Activated naive CD4-positive, alpha-beta T cell treated with anti-CD3 and anti-CD28 coated beads for 36 hours (primary cell): ENCODE measurements at regions not wholly inside any gene's neighbourhood (a gene's known extent, or its start where the extent isn't known, plus 50 kb on each side); places are given as distances from the start of the nearest gene placed in this dataset.
"Not testable (repeated sequence)": the region's sequence is repeated elsewhere in the genome, so short reads cannot be mapped to it uniquely, and the experiment has no call there.

Experiments used
- CTCF ChIA-PET: fragments of 350-600 bp; sonication (Branson Sonifier 250); formaldehyde crosslinking; loops from one replicate; lab custom pipeline; 2021; ENCODE audit warnings: antibody characterized with exemption; lab: Charles Lee
- DNase-seq: peaks from one replicate; pipeline ENCODE4 v3.0.0-alpha.2; 2020
- H3K27ac Mint-ChIP-seq: one replicate; pipeline ENCODE4 v1.8.0; 2021; ENCODE audit warnings: mild to moderate bottlenecking, mixed read lengths
- H3K27me3 Mint-ChIP-seq: one replicate; pipeline ENCODE4 v1.8.0; 2021; ENCODE audit warnings: low read depth, mixed read lengths
- H3K36me3 Mint-ChIP-seq: one replicate; pipeline ENCODE4 v1.8.0; 2021; ENCODE audit warnings: low read depth, mixed read lengths
- H3K4me1 Mint-ChIP-seq: one replicate; pipeline ENCODE4 v1.8.0; 2021; ENCODE audit warnings: low read depth, mixed read lengths
- H3K4me3 Mint-ChIP-seq: one replicate; pipeline ENCODE4 v1.8.0; 2021; ENCODE audit warnings: mild to moderate bottlenecking, moderate library complexity, mixed read lengths
- H3K9me3 Mint-ChIP-seq: one replicate; pipeline ENCODE4 v1.8.0; 2021; ENCODE audit warnings: mixed read lengths
- intact Hi-C: fragments of 100-400 bp; cut with micrococcal nuclease; formaldehyde crosslinking; loops from one replicate; pipeline ENCODE4 v1.15.1; 2023

- CTCF ChIA-PET, intact Hi-C loops, H3K36me3 Mint-ChIP-seq: not testable (repeated sequence)
Observed at GRCh38 chr3:78108269-78108961, 1068.5 kb downstream of the ROBO2 start.

GRCh38 chr3:78112291-78113010 lies 1072.6 kb downstream of the ROBO2 start:
- H3K36me3 Mint-ChIP-seq = no peaks in the 10 kb centered on the region
- H3K27ac Mint-ChIP-seq = no peak overlapping the region
- CTCF ChIA-PET = no interaction called here
- intact Hi-C loops = no loop called here
- no peaks in the 10 kb centered on the region for H3K4me1 Mint-ChIP-seq
- H3K9me3 Mint-ChIP-seq = peaks cover 4% of the 10 kb centered on the region
- H3K27me3 Mint-ChIP-seq = no peaks in the 10 kb centered on the region
- H3K4me3 Mint-ChIP-seq = no peak overlapping the region
- no peak for DNase-seq

More at GRCh38 chr3:78108269-78108961, 1068.5 kb downstream of the ROBO2 start:
- not testable (repeated sequence) for H3K4me1 Mint-ChIP-seq, H3K27me3 Mint-ChIP-seq, H3K27ac Mint-ChIP-seq, H3K4me3 Mint-ChIP-seq, DNase-seq, H3K9me3 Mint-ChIP-seq

- H3K27ac Mint-ChIP-seq = no peak overlapping the region
- intact Hi-C loops = no loop called here
- H3K27me3 Mint-ChIP-seq = no peaks in the 10 kb centered on the region
- H3K9me3 Mint-ChIP-seq = peaks cover 6% of the 10 kb centered on the region
- H3K4me1 Mint-ChIP-seq = no peaks in the 10 kb centered on the region
- CTCF ChIA-PET = interaction anchor here (0.6 kb wide), 2 partner anchors 11 to 529 kb away, joined by 3 read pairs; no protein-coding TSS in a partner anchor
- H3K36me3 Mint-ChIP-seq = no peaks in the 10 kb centered on the region
- H3K4me3 Mint-ChIP-seq = no peak overlapping the region
- DNase-seq = no peak
Observed at GRCh38 chr3:78115983-78116382, 1076.1 kb downstream of the ROBO2 start.

GRCh38 chr3:78116874-78117273 lies 1077.0 kb downstream of the ROBO2 start:
- intact Hi-C loops = no loop called here
- no peak overlapping the region for H3K27ac Mint-ChIP-seq
- H3K36me3 Mint-ChIP-seq = no peaks in the 10 kb centered on the region
- DNase-seq = no peak
- no peaks in the 10 kb centered on the region for H3K27me3 Mint-ChIP-seq
- CTCF ChIA-PET = no interaction called here
- H3K9me3 Mint-ChIP-seq = peaks cover 6% of the 10 kb centered on the region
- no peak overlapping the region for H3K4me3 Mint-ChIP-seq
- H3K4me1 Mint-ChIP-seq = no peaks in the 10 kb centered on the region

- Mint-ChIP-seq H3K4me1 (no peaks in the 10 kb centered on the region), H3K27me3 (no peaks in the 10 kb centered on the region), H3K4me3 (no peak overlapping the region), H3K9me3 (peaks cover 16% of the 10 kb centered on the region), H3K36me3 (no peaks in the 10 kb centered on the region), H3K27ac (no peak overlapping the region)
- CTCF ChIA-PET = no interaction called here
- intact Hi-C loops = no loop called here
- DNase-seq = no peak
Observed at GRCh38 chr3:78123058-78123457, 1083.2 kb downstream of the ROBO2 start.

- CTCF ChIA-PET = no interaction called here
- Mint-ChIP-seq H3K9me3 (peaks cover 15% of the 10 kb centered on the region), H3K36me3 (no peaks in the 10 kb centered on the region), H3K4me3 (no peak overlapping the region), H3K27ac (no peak overlapping the region), H3K27me3 (no peaks in the 10 kb centered on the region), H3K4me1 (no peaks in the 10 kb centered on the region)
- intact Hi-C loops = no loop called here
- DNase-seq = no peak
Observed at GRCh38 chr3:78129707-78130106, 1089.8 kb downstream of the ROBO2 start.

GRCh38 chr3:78130741-78131290 lies 1090.9 kb downstream of the ROBO2 start:
- no peaks in the 10 kb centered on the region for H3K36me3 Mint-ChIP-seq
- CTCF ChIA-PET = no interaction called here
- H3K4me3 Mint-ChIP-seq = no peak overlapping the region
- intact Hi-C loops = no loop called here
- H3K27me3 Mint-ChIP-seq = no peaks in the 10 kb centered on the region
- DNase-seq = no peak
- no peak overlapping the region for H3K27ac Mint-ChIP-seq
- H3K4me1 Mint-ChIP-seq = no peaks in the 10 kb centered on the region
- H3K9me3 Mint-ChIP-seq = peaks cover 7% of the 10 kb centered on the region

- Mint-ChIP-seq H3K9me3 (peaks cover 5% of the 10 kb centered on the region), H3K4me1 (no peaks in the 10 kb centered on the region), H3K4me3 (no peak overlapping the region), H3K27me3 (no peaks in the 10 kb centered on the region), H3K36me3 (no peaks in the 10 kb centered on the region), H3K27ac (no peak overlapping the region)
- CTCF ChIA-PET = no interaction called here
- intact Hi-C loops = no loop called here
- no peak for DNase-seq
Observed at GRCh38 chr3:78134496-78134895, 1094.6 kb downstream of the ROBO2 start.

GRCh38 chr3:78139166-78139565 lies 1099.3 kb downstream of the ROBO2 start:
- Mint-ChIP-seq H3K27ac (no peak overlapping the region), H3K9me3 (peaks cover 14% of the 10 kb centered on the region), H3K4me3 (no peak overlapping the region), H3K4me1 (no peaks in the 10 kb centered on the region), H3K27me3 (no peaks in the 10 kb centered on the region), H3K36me3 (no peaks in the 10 kb centered on the region)
- intact Hi-C loops = no loop called here
- DNase-seq = no peak
- CTCF ChIA-PET = no interaction called here

- no peak for DNase-seq
- intact Hi-C loops = no loop called here
- Mint-ChIP-seq H3K27me3 (no peaks in the 10 kb centered on the region), H3K36me3 (no peaks in the 10 kb centered on the region), H3K27ac (no peak overlapping the region), H3K4me3 (no peak overlapping the region), H3K9me3 (peaks cover 16% of the 10 kb centered on the region), H3K4me1 (no peaks in the 10 kb centered on the region)
- CTCF ChIA-PET = no interaction called here
Observed at GRCh38 chr3:78140274-78140673, 1100.4 kb downstream of the ROBO2 start.

- H3K27ac Mint-ChIP-seq = no peak overlapping the region
- intact Hi-C loops = no loop called here
- CTCF ChIA-PET = no interaction called here
- H3K4me1 Mint-ChIP-seq = no peaks in the 10 kb centered on the region
- H3K27me3 Mint-ChIP-seq = no peaks in the 10 kb centered on the region
- H3K4me3 Mint-ChIP-seq = no peak overlapping the region
- no peaks in the 10 kb centered on the region for H3K36me3 Mint-ChIP-seq
- no peak for DNase-seq
- H3K9me3 Mint-ChIP-seq = peaks cover 18% of the 10 kb centered on the region
Observed at GRCh38 chr3:78140866-78141265, 1101.0 kb downstream of the ROBO2 start.

GRCh38 chr3:78141269-78141668 lies 1101.4 kb downstream of the ROBO2 start:
- CTCF ChIA-PET = no interaction called here
- no peak overlapping the region for H3K27ac Mint-ChIP-seq

GRCh38 chr3:78143000-78143399 lies 1103.1 kb downstream of the ROBO2 start:
- H3K9me3 Mint-ChIP-seq = peaks cover 20% of the 10 kb centered on the region
- intact Hi-C loops = no loop called here
- DNase-seq = no peak
- no peak overlapping the region for H3K27ac Mint-ChIP-seq
- no peak overlapping the region for H3K4me3 Mint-ChIP-seq
- no peaks in the 10 kb centered on the region for H3K36me3 Mint-ChIP-seq
- CTCF ChIA-PET = interaction anchor here (0.6 kb wide), 1 partner anchor 302 kb away, joined by 4 read pairs; no protein-coding TSS in a partner anchor
- no peaks in the 10 kb centered on the region for H3K27me3 Mint-ChIP-seq
- no peaks in the 10 kb centered on the region for H3K4me1 Mint-ChIP-seq

More at GRCh38 chr3:78141269-78141668, 1101.4 kb downstream of the ROBO2 start:
- Mint-ChIP-seq H3K36me3 (no peaks in the 10 kb centered on the region), H3K9me3 (peaks cover 19% of the 10 kb centered on the region), H3K4me1 (no peaks in the 10 kb centered on the region), H3K4me3 (no peak overlapping the region), H3K27me3 (no peaks in the 10 kb centered on the region)
- intact Hi-C loops = no loop called here
- DNase-seq = no peak
